Body of pancreas (tissue), 4 donors: ENCODE measurements at regions not wholly inside any gene's neighbourhood (a gene's known extent, or its start where the extent isn't known, plus 50 kb on each side); places are given as distances from the start of the nearest gene placed in this dataset.

Source experiments
- POLR2A ChIP-seq, 3 donors: fragments of 450-650 bp; IDR thresholded peaks; one replicate each; pipeline ENCODE4 v1.6.1; 2016; ENCODE audit warnings: antibody characterized with exemption in 3 of 3, mild to moderate bottlenecking in 2 of 3
- TF ChIP-seq, protein P1 (sequence below), 7 experiments: fragments of 450-650 bp in 4 of 7; fragments of 200-600 bp in 3 of 7; sonication (generic) in 3 of 7; IDR thresholded peaks; one replicate each; pipeline ENCODE4 v1.5.1; 2016 to 2019; ENCODE audit warnings: antibody characterized with exemption in 7 of 7

- TF ChIP-seq, protein P1, sequence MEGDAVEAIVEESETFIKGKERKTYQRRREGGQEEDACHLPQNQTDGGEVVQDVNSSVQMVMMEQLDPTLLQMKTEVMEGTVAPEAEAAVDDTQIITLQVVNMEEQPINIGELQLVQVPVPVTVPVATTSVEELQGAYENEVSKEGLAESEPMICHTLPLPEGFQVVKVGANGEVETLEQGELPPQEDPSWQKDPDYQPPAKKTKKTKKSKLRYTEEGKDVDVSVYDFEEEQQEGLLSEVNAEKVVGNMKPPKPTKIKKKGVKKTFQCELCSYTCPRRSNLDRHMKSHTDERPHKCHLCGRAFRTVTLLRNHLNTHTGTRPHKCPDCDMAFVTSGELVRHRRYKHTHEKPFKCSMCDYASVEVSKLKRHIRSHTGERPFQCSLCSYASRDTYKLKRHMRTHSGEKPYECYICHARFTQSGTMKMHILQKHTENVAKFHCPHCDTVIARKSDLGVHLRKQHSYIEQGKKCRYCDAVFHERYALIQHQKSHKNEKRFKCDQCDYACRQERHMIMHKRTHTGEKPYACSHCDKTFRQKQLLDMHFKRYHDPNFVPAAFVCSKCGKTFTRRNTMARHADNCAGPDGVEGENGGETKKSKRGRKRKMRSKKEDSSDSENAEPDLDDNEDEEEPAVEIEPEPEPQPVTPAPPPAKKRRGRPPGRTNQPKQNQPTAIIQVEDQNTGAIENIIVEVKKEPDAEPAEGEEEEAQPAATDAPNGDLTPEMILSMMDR (IDR thresholded peaks at IDR 0.05), result no peak
- TF ChIP-seq POLR2A (IDR thresholded peaks at IDR 0.05), result no peak
Measured at GRCh38 chr9:16150501-16150900, 597.7 kb downstream of the CCDC171 start.
